NCI-H2227 (cell line): ENCODE measurements at regions not wholly inside any gene's neighbourhood (a gene's known extent, or its start where the extent isn't known, plus 50 kb on each side); places are given as distances from the start of the nearest gene placed in this dataset.
"Not testable (repeated sequence)": the region's sequence is repeated elsewhere in the genome, so short reads cannot be mapped to it uniquely, and the experiment has no call there.

Experiments
- DNase-seq: peaks from one replicate; lab custom pipeline; 2025; ENCODE audit not compliant: unreplicated experiment; lab: John Stamatoyannopoulos, UW

DNA sequence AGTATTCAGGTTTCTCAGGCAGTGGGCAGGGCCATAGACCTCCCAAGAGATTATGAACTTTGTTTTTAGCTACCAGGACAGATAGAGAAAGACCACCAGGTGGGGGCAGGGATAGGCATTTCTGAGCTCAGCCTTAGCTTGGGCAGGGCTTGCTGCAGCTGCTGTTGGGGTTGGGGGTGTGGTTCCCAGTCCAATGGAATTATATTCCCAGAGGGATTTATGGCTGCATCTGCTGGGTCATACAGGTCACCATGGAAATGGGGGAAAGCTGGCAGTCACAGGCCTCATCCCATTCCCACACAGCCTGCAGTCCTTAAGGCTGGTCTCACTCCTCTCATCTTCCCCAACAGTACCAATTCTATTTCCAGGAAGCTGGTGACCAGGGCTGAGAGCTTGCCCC is 144.6 kb upstream of the ZPLD1 start:
- no peak for DNase-seq

DNA sequence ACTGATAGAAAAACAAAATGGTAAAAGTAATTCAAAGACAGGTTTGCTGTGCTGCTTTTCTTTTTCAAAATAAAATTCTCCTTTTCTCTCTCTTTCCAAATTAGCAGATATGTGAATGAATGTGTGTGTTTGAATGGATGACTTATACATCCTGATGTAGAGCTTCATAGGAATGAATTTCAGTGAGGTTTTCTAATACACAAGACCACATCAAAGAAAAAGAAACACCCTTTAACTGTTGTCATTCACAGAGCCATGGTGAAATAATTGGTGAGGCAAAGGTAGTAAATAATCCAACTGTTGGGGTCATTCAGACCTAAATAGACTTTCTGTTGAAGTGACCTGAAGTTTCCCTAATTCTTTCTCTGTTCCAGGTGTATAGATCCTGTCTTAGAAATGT is 139.1 kb upstream of the ZPLD1 start:
- DNase-seq = no peak

DNA sequence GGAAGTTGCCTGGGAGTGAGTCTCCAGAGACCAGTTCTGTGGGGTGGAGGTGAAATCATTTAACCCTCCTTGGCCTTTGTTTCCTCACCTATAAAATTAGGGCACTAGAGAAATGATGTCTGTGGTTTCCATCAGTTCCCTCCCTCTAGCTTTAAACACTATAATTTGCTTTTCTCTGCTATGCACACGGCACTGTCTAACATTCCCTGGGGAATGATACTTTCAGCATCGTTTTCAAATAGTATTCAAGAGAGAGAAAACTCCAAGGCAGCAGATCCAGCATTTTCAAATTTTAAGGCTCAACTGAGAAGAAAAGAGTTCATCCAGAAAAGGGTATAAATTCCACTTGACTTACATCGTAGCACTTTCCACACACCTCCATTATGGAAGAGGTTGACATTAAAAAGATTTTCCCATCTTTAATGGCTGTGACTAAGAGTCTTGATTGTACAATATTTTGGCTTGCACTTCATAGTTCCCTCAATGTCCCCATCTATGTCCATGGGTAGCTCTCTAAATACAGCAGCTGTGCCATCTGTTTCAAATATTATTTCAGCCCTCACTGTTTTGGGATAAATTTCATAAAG is 137.7 kb upstream of the ZPLD1 start:
- peak; percentile 41 for DNase-seq

DNA sequence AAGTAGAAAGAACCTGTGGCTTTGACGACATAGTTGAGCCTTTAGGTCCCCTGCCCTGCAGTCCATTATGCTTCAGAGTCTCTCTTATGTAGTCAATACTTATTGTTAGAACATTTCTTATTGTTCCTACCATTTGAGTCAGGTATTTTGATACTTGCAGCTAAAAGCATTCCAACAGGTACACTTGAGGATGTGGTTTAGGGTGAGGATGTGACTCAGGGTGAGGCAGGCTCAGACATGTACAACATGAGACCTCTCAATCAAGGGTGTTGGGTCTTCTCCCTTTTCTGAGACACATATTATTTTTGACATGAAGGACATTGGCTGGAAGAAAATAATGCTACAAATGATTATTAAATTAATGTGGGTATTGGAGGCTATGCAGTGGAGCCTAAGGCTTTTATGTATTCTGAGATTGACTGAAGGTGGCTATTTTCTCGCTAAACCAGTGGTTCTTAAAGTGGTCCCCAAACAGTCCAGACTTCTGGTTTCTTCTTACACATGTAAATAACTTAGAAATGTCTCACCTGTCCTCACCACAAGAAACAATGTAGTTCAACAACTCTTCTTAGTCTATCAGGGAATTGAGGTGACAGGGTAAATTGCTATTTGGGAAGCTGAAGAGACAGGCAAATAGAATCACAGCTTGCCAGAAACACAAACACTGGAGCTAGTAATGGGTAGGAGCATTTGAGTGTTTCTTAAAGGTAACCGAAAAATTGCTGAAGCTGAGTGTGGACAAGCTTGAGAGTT is 135.5 kb upstream of the ZPLD1 start:
- DNase-seq = no peak

DNA sequence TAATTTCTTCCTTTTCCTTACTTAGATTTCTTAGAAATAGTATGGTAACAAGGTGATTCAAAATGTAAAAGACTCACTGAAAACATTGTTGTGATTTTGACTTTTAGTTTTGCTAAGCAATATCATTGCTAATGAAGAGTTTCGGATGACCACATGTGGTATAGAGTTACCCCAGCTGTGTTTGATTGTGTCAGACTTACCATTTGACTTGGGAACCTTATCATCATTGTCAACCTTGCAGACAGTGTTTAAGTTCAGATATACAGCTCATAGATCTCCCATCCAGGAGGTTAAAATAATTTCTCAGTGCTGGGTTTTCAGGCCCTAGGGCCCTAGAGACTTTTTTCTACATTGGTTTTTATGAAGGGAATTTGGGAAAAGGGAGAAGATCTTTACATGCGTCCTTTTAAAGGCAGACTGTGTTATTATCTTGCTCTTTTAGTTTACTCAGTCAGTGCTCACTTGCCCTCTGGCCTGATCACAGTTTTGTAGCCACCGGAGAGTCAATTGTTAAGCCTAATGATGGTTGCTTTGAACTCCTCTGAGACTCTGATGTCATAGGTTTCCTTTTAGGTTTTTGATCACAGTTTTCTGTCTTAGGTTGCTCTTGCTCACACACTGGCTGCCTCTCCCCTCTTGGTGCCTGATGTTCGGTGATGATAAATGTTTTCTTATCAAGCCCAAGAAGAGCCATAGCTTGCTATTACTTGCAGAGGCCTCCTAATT is 133.5 kb upstream of the ZPLD1 start:
- peak; percentile 15 for DNase-seq

DNA sequence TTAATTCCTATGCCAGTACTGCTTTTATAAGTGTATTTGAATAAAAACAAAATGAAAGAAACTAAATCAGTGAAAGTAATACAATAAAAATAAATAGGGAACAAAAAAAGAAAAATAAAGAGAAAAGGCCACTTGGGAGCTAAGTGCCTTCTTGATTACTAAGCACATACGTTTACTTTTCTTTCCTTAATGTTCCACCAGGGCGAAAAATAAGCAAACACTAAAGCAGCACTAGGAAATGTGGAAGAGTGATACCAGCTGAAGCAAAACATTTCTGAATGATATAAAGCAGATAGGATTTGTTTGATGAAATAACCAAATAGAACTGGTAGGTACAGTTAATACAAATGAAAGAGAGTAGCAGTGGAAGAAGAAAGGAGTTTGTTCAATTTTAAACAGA is 132.8 kb upstream of the ZPLD1 start:
- DNase-seq = no peak

DNA sequence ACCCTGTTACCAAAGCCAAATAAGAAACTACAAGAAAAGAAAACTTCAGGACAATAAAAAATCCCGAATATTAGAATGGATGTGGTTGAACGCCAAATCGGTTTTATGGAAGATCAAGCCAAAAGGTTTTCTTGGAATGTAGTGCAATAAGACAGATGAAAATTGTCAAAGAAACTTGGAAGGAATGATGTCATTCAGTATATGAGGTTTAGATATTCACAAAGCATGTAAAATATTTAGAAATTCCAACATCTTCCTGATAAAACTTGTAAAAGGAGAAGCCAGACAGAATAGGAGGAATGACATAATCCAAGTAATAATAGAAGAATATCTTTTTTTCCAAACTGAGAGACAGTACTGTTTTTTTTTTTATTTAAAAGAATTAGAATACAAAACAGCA is 130.3 kb upstream of the ZPLD1 start:
- no peak for DNase-seq

DNA sequence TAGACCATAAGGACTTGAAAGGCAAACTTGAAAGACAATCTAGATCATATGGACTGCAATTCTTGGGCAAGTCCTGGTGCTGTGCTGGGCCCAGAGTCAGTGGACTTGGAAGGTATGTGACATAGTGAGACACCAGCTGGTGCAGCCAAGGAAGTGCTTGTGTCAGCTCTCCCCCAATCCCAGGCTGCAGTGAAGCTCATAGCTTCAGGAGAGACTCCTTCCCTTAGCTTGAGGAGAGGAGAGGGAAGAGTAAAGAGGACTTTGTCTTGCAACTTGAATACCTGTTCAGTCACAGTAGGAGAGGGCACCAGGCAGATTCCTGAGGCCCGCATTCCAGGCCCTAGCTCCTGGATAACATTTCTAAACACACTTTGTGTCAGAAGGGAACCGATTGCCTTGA is 127.4 kb upstream of the ZPLD1 start:
- no peak for DNase-seq

DNA sequence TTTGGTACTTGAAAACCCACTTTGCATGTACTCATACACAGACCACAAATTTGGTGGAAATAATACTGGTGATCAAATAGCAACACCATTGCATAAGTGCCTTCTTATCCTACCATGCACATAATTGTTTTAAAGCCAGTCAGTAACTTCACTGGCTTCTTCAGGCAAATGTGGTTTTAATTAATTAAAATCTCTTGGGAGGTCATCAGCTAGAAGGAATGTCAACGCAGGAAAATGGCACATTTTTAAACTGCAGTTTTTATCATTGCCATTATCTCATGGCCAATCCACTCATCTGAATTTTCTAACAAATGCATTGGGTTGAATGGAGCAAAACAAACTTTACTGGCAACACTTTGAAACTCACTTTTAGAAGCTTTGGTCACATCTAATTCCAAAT is 105.7 kb upstream of the ZPLD1 start:
- no peak for DNase-seq

DNA sequence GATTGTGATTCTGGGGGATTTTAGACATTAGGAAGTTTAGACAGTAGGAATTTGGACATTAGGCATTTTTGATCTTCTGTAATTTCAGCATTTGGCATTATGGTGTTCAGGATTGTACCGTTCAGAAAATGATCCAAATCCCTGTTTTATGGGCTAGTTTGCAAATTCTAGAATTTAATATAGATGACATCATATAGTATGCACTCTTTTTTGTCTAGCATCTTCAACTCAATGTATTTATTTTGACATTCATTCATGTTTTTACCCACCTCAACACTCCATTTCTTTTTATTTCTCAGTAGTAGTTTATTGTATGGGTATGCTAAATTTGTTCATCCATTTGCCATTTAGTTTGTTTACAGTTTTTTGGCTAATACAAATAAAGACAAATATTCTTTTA is 105.3 kb upstream of the ZPLD1 start:
- no peak for DNase-seq

DNA sequence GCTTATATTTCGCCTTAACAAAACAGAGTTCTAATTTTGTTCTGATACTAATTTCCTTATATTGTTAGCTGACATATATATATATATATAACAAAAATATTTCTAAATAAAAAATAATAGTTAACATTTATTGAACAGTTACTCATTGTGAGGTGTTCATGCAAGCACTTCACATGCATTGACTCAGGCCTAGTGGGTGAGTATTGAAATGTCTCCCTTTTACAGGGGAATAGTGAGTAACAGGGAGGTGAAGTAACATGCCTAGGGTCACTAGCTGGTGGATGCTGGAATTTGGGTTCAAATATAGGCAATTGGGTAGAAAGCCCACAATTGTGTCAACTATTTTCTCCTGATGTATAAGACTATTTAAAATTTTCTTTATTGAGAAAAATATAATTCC is 102.6 kb upstream of the ZPLD1 start:
- no peak for DNase-seq

DNA sequence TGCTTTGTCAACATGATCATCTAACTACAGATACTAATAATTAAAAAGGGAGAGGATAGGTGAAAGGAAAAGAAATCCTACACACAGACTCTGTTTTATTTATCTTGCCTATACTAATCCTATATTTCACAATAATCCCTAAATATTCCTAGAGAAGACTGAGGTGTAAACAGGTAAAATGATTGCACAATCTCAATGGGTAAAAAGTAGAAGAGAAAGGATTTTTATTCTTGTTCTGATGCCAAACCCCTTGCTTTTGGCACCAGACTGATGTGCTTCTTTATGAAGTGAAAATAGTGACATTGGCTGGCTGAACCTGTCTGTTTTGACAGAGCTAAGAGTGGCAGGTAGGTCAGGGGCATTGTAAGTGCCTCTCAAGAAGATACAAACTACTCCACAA is 101.9 kb upstream of the ZPLD1 start:
- no peak for DNase-seq

DNA sequence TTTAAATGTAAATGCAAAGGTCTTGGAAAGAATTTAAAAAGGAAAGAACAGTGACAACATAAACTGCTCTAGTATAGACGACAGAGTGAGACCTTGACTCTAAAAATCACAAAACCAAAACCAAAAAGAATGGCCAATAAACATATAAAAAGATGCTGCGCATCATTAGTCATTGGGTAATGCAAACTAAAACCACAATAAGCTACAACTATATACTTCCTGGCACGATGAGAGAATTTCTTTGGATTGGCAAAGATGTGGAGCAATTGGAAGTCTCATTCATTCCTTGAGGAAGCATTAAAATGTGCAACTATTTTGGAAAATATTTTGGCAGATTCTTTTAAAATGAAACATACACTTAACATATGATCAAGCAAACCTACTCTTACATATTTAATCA is 98.7 kb upstream of the ZPLD1 start:
- no peak for DNase-seq

DNA sequence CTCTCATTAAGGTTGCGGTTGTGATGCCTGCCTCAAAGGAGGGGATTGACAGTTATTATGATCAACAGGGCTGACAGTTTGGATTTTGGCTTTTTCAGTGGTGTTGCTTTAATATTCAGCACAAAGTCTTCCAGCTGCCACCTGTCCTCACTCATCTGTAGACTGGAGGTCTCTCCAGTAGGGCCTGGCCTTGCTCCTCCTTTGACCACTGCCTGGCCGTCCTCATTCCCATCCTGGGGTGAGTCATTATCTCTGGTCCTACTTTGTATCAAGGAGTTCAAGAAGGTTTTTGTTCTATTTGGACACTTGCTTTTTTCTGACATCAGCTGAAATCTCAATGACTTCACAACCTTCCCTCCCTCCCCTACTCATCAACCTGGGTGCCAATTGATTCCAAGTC is 95.1 kb upstream of the ZPLD1 start:
- DNase-seq = no peak

DNA sequence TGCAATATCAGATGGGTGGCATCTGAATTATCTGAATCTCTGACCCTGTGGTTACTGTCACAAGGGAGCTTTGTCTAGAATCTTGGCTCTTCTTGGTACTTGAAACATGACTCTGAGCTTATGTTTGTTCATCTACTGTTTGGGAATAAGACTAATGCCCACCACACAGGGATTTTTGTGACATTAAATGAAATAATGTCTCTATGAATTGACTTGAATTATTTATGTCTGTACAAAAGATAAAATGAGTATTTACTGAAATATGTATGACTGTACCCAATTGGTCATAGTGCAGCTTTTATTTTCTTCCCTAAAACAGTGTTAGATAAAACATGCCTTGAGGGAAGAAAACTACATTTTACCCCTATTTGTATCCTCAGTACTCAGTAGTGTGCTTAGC is 87.9 kb upstream of the ZPLD1 start:
- DNase-seq = no peak

DNA sequence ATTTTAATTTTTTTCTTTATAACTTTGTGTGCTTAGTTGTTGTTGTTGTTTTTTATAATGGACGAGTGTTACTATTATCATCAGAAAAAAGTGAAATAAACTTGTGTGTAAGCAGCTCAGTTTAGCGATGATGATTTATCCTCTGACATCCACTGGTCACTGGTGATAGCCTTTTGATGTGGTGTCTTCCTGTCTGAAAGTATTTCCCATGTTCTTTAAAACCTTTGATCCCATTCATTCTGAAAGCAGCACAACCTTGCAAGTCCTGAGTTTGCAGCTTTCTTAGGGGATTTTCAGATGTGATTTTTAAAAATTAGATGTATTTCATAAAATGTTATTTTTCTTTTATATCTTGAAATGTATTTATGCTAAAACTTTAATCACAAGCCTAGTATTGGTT is 85.9 kb upstream of the ZPLD1 start:
- no peak for DNase-seq

DNA sequence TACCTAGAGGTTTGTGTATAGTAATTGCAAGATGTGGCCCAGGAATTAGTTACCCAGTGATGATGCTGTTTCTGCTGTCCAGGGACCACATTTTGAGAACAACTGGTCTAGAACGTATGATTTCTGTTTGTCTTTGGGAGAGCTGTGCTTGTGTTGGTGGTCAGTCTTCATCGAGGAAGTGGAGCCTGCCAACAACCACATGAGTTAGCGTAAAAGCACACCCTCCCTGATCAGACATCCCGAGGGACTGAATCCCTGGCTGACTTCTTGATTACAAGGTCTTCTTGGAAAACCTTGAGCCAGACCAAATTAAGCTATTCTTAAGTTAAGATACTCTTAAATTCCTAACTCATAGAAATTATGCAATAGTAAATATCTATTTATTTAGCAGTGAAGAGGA is 81.7 kb upstream of the ZPLD1 start:
- DNase-seq = no peak

DNA sequence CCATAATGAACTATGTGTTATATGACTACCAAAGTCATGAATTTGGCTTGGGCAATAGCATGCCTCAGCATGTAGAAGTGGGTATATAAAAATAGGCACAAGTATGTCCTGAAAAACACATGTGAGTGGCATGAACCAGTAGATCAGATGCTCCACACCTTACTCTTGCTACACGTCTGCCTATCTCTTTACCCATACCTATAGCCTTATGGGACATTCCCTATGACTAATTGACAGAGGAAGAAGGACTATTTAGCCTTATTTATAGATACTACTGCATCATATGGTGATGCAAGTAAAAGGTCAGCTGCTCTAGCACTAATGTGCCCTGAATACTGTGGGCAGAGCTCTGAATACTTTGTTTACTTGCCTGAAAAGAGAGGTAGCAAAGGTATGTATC is 81.0 kb upstream of the ZPLD1 start:
- no peak for DNase-seq

DNA sequence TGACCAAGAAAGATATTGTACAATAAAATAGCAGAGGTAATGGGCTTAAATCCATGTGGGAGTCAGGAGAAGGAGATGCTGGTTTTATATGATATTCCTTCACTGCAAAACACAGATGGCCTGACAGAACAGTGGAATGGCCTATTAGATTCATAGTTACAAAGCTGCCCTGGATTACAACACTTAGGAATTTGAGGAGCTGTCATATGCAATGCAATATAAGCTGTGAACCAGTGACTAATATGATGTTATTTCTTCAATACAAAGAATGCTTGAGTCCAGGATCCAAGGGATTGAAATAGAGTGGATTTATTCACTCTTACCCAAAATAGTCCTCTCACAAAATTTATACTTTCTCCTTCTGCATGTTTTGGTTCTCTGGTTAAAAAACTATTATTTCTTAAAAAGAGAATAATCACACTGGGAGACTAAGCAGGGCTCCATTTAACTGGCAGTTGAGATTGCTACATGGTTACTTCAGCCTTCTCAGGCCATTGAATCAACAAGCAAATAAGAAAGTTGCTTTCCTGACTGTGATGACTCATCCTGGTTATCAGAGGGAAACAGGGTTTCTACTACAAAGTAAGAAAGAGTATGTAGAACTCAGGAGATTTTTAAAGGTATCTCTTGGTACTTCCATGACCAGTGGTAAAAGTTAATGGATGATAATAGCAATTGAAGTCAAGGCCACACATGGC is 79.8 kb upstream of the ZPLD1 start:
- DNase-seq = no peak

DNA sequence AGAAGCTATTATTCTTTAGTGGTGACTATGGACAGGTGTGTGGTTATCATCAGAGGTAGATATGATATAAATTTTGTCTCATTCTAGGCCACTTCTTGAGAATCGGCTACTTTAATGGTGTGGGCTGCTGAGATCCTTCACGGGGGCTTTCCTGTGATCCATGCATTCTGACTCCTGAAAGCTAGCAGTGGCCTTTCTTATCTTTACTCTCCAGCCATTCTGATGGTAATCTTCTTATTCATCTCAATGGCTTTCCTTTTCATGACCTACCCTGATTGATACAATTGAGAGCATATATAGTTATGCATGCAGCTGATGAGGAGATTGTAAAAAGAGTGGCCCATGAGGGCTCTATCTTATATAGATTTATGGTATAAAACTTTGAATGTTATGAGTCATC is 78.3 kb upstream of the ZPLD1 start:
- no peak for DNase-seq

DNA sequence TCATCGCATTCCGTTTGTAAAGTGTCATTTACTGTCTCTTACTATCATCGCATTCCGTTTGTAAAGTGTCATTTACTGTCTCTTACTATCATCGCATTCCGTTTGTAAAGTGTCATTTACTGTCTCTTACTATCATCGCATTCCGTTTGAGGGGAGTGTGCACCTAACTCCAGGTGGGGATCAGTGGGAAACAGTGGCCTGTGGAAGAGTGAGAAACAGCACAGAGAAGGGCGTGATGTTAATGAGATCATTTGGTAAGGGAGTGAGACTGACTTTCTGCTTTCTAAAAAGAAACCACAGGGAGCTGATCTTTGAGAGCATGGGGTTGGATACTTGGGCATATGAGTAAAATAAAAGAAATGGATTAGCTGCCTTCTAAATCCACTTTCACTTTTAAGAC is 77.5 kb upstream of the ZPLD1 start:
- not testable (repeated sequence) for DNase-seq
